CD4-positive, alpha-beta T cell (primary cell): ENCODE measurements at regions not wholly inside any gene's neighbourhood (a gene's known extent, or its start where the extent isn't known, plus 50 kb on each side); places are given as distances from the start of the nearest gene placed in this dataset.

Source experiments
- ATAC-seq: fragments of 200-7000 bp; cut with Tn5 transposase; one replicate; pipeline ENCODE4 v1.10.0; 2022; ENCODE audit warnings: mild to moderate bottlenecking; ENCODE audit not compliant: poor library complexity
- CTCF ChIA-PET: fragments of 350-600 bp; sonication (Branson Sonifier 250); formaldehyde crosslinking; loops from one replicate; lab custom pipeline; 2021; ENCODE audit warnings: antibody characterized with exemption, inconsistent platforms; lab: Charles Lee
- POLR2A ChIA-PET: fragments of 350-600 bp; sonication (Branson Sonifier 250); formaldehyde crosslinking; loops from one replicate; lab custom pipeline; 2021; ENCODE audit warnings: antibody characterized with exemption, inconsistent platforms; lab: Charles Lee
- DNase-seq, 14 experiments: peaks; one replicate each; pipeline ENCODE4 v3.0.0-alpha.2; 2013 to 2020; ENCODE audit warnings: mixed read lengths in 2 of 14
- H3K27ac ChIP-seq, 2 donors: one replicate each; pipeline versions ENCODE4 v1.5.1 to v1.7.0; 2013; ENCODE audit warnings: low read length in 2 of 2, low read depth in 1 of 2, mild to moderate bottlenecking in 1 of 2
- H3K27me3 ChIP-seq, 2 experiments: 1 replicate in 1 of 2; 2 replicates in 1 of 2; pipeline versions ENCODE4 v1.6.1 to v1.7.0; 2013; ENCODE audit warnings: low read length in 2 of 2, control low read depth in 1 of 2, mild to moderate bottlenecking in 1 of 2, moderate library complexity in 1 of 2; ENCODE audit not compliant: insufficient read depth in 2 of 2, control insufficient read depth in 1 of 2
- H3K36me3 ChIP-seq: one replicate; pipeline ENCODE4 v1.6.1; 2013; ENCODE audit warnings: low read length, control low read depth; ENCODE audit not compliant: insufficient read depth
- H3K4me1 ChIP-seq: one replicate; pipeline ENCODE4 v1.6.1; 2013; ENCODE audit warnings: low read length, control low read depth; ENCODE audit not compliant: insufficient read depth
- H3K4me3 ChIP-seq: one replicate; pipeline ENCODE4 v1.5.1; 2013; ENCODE audit warnings: mild to moderate bottlenecking, low read length, moderate library complexity
- H3K9me3 ChIP-seq, 2 experiments: 1 replicate in 1 of 2; 2 replicates in 1 of 2; pipeline versions ENCODE4 v1.6.1 to v1.7.0; 2013; ENCODE audit warnings: low read length in 2 of 2, mild to moderate bottlenecking in 2 of 2, control low read depth in 1 of 2, moderate library complexity in 1 of 2; ENCODE audit not compliant: control insufficient read depth in 1 of 2, insufficient read depth in 1 of 2
- H3K27ac Mint-ChIP-seq: one replicate; pipeline ENCODE4 v1.8.0; 2020; ENCODE audit warnings: mixed read lengths
- H3K27me3 Mint-ChIP-seq: one replicate; pipeline ENCODE4 v1.8.0; 2021; ENCODE audit warnings: mixed read lengths
- H3K36me3 Mint-ChIP-seq: one replicate; pipeline ENCODE4 v1.8.0; 2021; ENCODE audit warnings: low read depth, mixed read lengths
- H3K4me1 Mint-ChIP-seq: one replicate; pipeline ENCODE4 v1.8.0; 2021; ENCODE audit warnings: low read depth, mixed read lengths
- H3K4me3 Mint-ChIP-seq: one replicate; pipeline ENCODE4 v1.8.0; 2020; ENCODE audit warnings: mild to moderate bottlenecking, mixed read lengths
- H3K9me3 Mint-ChIP-seq: one replicate; pipeline ENCODE4 v1.8.0; 2020; ENCODE audit warnings: mixed read lengths
- intact Hi-C, 2 experiments: fragments of 100-400 bp; cut with DNase I in 1 of 2; cut with micrococcal nuclease in 1 of 2; formaldehyde crosslinking; loops; one replicate each; pipeline versions ENCODE4 v1.15.1 to v1.9.0; 2023 to 2025; cut with DNase I, micrococcal nuclease
- TF ChIP-seq, protein P1 (sequence below): fragments of 200-600 bp; IDR thresholded peaks from one replicate; pipeline ENCODE4 v1.8.0; 2022; ENCODE audit warnings: antibody characterized with exemption, mild to moderate bottlenecking

GRCh38 chr6:155611742-155612141 is 156.1 kb upstream of the NOX3 start:
- Histone ChIP-seq H3K27ac (no peak overlapping the region), H3K27me3 (no peaks in the 10 kb centered on the region), H3K36me3 (no peaks in the 10 kb centered on the region), H3K4me3 (no peak overlapping the region), H3K9me3 (peaks cover 5 to 22% of the 10 kb centered on the region in 2 experiments), H3K4me1 (no peaks in the 10 kb centered on the region)
- TF ChIP-seq, protein P1, sequence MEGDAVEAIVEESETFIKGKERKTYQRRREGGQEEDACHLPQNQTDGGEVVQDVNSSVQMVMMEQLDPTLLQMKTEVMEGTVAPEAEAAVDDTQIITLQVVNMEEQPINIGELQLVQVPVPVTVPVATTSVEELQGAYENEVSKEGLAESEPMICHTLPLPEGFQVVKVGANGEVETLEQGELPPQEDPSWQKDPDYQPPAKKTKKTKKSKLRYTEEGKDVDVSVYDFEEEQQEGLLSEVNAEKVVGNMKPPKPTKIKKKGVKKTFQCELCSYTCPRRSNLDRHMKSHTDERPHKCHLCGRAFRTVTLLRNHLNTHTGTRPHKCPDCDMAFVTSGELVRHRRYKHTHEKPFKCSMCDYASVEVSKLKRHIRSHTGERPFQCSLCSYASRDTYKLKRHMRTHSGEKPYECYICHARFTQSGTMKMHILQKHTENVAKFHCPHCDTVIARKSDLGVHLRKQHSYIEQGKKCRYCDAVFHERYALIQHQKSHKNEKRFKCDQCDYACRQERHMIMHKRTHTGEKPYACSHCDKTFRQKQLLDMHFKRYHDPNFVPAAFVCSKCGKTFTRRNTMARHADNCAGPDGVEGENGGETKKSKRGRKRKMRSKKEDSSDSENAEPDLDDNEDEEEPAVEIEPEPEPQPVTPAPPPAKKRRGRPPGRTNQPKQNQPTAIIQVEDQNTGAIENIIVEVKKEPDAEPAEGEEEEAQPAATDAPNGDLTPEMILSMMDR, result no peak
- no peak overlapping the region for H3K27ac Mint-ChIP-seq
- H3K27me3 Mint-ChIP-seq, result no peaks in the 10 kb centered on the region
- ChIA-PET CTCF (no interaction called here), POLR2A (no interaction called here)
- no peak for ATAC-seq
- H3K36me3 Mint-ChIP-seq, result no peaks in the 10 kb centered on the region
- no peak for DNase-seq
- intact Hi-C loops, result no loop called here
- H3K4me3 Mint-ChIP-seq, result no peak overlapping the region
- no peaks in the 10 kb centered on the region for H3K4me1 Mint-ChIP-seq
- H3K9me3 Mint-ChIP-seq, result peaks cover 3% of the 10 kb centered on the region

- H3K4me1 ChIP-seq, result no peaks in the 10 kb centered on the region
- DNase-seq (no peak), ATAC-seq (no peak)
- H3K9me3 Mint-ChIP-seq, result no peaks in the 10 kb centered on the region
- H3K27ac Mint-ChIP-seq, result no peak overlapping the region
- ChIA-PET POLR2A (no interaction called here), CTCF (no interaction called here)
- intact Hi-C loops, result no loop called here
- H3K9me3 ChIP-seq, result no peaks in the 10 kb centered on the region
- no peaks in the 10 kb centered on the region for H3K36me3 Mint-ChIP-seq
- H3K36me3 ChIP-seq, result no peaks in the 10 kb centered on the region
- no peak overlapping the region for H3K27ac ChIP-seq
- H3K27me3 ChIP-seq, result no peaks in the 10 kb centered on the region
- TF ChIP-seq, protein P1, result no peak
- no peak overlapping the region for H3K4me3 ChIP-seq
- H3K4me3 Mint-ChIP-seq, result no peak overlapping the region
- H3K4me1 Mint-ChIP-seq, result no peaks in the 10 kb centered on the region
- H3K27me3 Mint-ChIP-seq, result no peaks in the 10 kb centered on the region
These were observed 149.4 kb upstream of the NOX3 start for GRCh38 chr6:155604991-155605390.

DNA sequence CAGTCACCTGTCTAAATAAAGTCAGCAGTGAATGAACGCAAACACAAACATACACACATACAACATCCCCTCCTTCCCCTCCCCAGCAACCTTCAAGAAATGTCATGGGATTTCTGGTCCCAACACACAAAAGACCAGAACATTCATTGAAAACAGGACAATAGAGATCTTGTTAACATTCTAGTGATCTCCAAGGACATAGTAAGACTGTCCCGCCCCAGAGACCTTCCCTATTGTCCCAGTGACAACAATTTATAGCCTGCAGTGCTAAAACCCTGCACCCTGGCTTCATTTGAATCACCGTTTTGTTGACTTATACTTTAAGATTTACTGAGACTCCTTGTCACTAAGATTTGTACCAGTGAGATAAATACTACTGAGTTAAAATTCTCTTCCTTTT is 143.9 kb upstream of the NOX3 start:
- no peak overlapping the region for H3K27ac ChIP-seq
- TF ChIP-seq, protein P1, result no peak
- Mint-ChIP-seq H3K36me3 (no peaks in the 10 kb centered on the region), H3K4me1 (no peaks in the 10 kb centered on the region), H3K27ac (no peak overlapping the region), H3K9me3 (no peaks in the 10 kb centered on the region), H3K27me3 (no peaks in the 10 kb centered on the region), H3K4me3 (no peak overlapping the region)
- ATAC-seq (no peak), DNase-seq (no peak)
- no peaks in the 10 kb centered on the region for H3K9me3 ChIP-seq
- ChIA-PET CTCF (no interaction called here), POLR2A (no interaction called here)
- no peaks in the 10 kb centered on the region for H3K4me1 ChIP-seq
- no peaks in the 10 kb centered on the region for H3K27me3 ChIP-seq
- no peaks in the 10 kb centered on the region for H3K36me3 ChIP-seq
- intact Hi-C loops, result no loop called here
- H3K4me3 ChIP-seq, result no peak overlapping the region
